ENCODE measurements at regions not wholly inside any gene's neighbourhood (a gene's known extent, or its start where the extent isn't known, plus 50 kb on each side); places are given as distances from the start of the nearest gene placed in this dataset.

DNA sequence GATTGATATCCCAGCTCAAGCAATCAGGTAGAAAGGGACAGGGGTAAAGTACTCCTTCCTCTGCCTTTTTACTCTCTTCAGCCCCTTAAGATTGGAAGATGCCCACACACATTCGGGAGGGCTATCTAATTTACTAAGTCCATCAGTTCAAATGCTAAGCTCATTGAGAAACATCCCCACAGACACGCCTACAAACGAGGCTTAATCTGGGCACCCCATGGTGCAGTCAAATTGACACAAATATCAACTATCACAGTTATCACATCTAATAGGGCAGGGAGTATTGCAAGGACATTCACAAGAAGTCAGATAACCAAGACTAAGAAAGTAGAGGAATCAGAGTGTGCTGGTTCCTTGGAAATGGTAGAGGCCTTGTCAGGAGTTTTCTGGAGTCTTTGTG, 437.8 kb upstream of the AZI2 start:
- Histone ChIP-seq H3K4me3 (ENCODE audit: insufficient read depth, low read depth, low read length) (no peak overlapping the region), H3K36me3 (ENCODE audit: control insufficient read depth, insufficient read depth, low read length) (no peaks in the 10 kb centered on the region), H3K27ac (ENCODE audit: insufficient read depth, low read depth, low read length, poor library complexity, severe bottlenecking) (no peak overlapping the region), H3K9me3 (ENCODE audit: control insufficient read depth, low read length) (no peaks in the 10 kb centered on the region), H3K27me3 (ENCODE audit: control insufficient read depth, insufficient read depth, low read length, poor library complexity, severe bottlenecking) (peaks cover 11% of the 10 kb centered on the region), H3K4me1 (ENCODE audit: control insufficient read depth, insufficient read depth, low read length) (peaks cover 5% of the 10 kb centered on the region)
- 66 to 92% methylated on average over 3 of the region's 3 CpGs for WGBS, 2 experiments

DNA sequence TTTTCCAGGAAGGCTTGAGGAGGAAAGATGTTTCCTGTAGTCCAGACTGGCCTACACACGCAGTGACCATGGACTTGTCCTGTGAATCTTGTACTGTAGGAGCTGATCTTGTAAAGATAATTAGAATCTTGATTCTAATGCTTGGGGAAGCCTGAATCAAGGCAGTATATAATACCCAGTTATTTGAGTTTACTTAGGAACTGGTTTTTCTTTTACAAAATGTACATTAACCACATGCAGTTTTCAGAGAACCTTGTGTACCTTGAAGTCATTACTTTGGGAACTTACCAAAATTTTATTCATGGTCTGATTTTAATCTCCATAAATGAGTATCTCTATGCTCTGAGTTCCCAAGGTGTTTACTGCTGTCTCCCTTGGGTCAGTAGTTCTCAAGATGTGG, 439.9 kb upstream of the AZI2 start:
- H3K9me3 ChIP-seq (ENCODE audit: control insufficient read depth, low read length), result no peaks in the 10 kb centered on the region
- no peak overlapping the region for H3K27ac ChIP-seq (ENCODE audit: insufficient read depth, low read depth, low read length, poor library complexity, severe bottlenecking)
- H3K4me3 ChIP-seq (ENCODE audit: insufficient read depth, low read depth, low read length), result no peak overlapping the region
- peaks cover 12% of the 10 kb centered on the region for H3K4me1 ChIP-seq (ENCODE audit: control insufficient read depth, insufficient read depth, low read length)
- H3K27me3 ChIP-seq (ENCODE audit: control insufficient read depth, insufficient read depth, low read length, poor library complexity, severe bottlenecking), result peaks cover 11% of the 10 kb centered on the region
- 96 to 97% methylated on average over 1 of the region's 1 CpG for WGBS, 2 experiments
- no peaks in the 10 kb centered on the region for H3K36me3 ChIP-seq (ENCODE audit: control insufficient read depth, insufficient read depth, low read length)

DNA sequence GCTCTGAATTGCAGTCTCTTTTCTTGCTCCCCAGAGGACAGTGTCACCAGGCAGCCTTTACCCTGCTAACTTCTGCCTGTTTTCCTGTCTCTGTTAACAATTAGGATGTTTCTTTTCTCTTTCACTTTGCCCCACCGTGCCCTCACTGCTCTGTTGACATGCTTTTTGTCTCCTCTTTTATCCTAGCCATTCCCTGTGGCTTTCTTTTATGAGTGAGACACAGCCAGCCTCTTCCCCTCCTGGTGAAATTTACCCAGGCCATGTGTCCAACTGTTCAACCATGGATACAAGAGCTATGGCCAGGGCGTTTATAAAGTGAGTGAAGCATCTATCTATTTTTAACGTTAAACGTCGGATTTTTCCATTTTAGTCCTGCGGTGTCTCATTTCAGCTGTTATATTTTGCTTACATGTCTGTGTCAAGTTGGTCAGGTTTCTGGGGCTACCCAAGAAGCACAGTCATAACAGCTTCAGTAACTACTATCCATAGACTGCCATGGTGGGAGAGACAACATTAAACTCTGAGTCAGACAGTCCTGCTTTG, 443.2 kb upstream of the AZI2 start:
- Histone ChIP-seq H3K27me3 (ENCODE audit: control insufficient read depth, insufficient read depth, low read length, poor library complexity, severe bottlenecking) (peaks cover 11% of the 10 kb centered on the region), H3K9me3 (ENCODE audit: control insufficient read depth, low read length) (no peaks in the 10 kb centered on the region), H3K4me3 (ENCODE audit: insufficient read depth, low read depth, low read length) (no peak overlapping the region), H3K36me3 (ENCODE audit: control insufficient read depth, insufficient read depth, low read length) (no peaks in the 10 kb centered on the region), H3K4me1 (ENCODE audit: control insufficient read depth, insufficient read depth, low read length) (peaks cover 12% of the 10 kb centered on the region), H3K27ac (ENCODE audit: insufficient read depth, low read depth, low read length, poor library complexity, severe bottlenecking) (no peak overlapping the region)
- 54 to 65% methylated on average over 6 of the region's 6 CpGs for WGBS, 2 experiments

DNA sequence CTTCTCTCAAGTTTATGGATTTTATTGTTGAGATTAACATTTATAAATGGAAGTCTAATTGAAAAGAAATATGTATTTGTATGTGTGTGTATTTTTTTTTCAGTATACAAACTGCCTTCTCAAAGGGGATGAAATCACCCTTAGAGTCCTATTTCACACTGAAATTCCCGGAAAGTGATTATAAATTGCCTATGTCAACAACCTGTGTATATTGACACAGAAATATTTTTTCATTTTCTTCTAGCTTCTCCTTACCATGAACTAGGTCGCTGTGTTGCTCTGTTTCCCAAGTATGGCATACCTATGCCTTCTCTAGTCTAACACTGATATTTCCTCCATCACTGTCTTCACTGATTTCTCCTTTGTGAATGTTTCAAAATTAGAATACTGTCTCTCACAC, 444.0 kb upstream of the AZI2 start:
- Histone ChIP-seq H3K36me3 (ENCODE audit: control insufficient read depth, insufficient read depth, low read length) (no peaks in the 10 kb centered on the region), H3K4me1 (ENCODE audit: control insufficient read depth, insufficient read depth, low read length) (peaks cover 12% of the 10 kb centered on the region), H3K4me3 (ENCODE audit: insufficient read depth, low read depth, low read length) (no peak overlapping the region), H3K27ac (ENCODE audit: insufficient read depth, low read depth, low read length, poor library complexity, severe bottlenecking) (no peak overlapping the region), H3K9me3 (ENCODE audit: control insufficient read depth, low read length) (no peaks in the 10 kb centered on the region), H3K27me3 (ENCODE audit: control insufficient read depth, insufficient read depth, low read length, poor library complexity, severe bottlenecking) (peaks cover 11% of the 10 kb centered on the region)
- WGBS, 2 experiments, result 95 to 96% methylated on average over 2 of the region's 2 CpGs

DNA sequence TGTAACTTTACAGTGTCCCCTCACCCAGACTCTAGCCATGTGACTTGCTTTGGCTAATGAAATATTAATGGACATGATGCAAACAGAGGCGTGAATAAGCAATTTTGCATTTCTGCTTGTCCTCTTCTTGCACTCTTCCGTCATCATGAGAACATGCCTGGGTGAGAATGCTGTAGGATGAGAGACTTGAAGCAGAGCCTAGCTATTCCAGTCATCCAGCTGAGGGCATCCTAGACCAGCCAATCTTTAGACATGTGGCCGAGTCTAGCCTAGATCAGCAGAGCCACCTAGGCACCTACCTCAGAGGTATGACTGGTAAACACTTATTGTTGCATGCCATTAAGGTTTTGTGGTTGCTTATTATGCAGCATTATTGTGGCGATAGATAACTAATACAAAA, 450.5 kb upstream of the AZI2 start:
- Histone ChIP-seq H3K27me3 (ENCODE audit: control insufficient read depth, insufficient read depth, low read length, poor library complexity, severe bottlenecking) (no peaks in the 10 kb centered on the region), H3K4me1 (ENCODE audit: control insufficient read depth, insufficient read depth, low read length) (no peaks in the 10 kb centered on the region), H3K27ac (ENCODE audit: insufficient read depth, low read depth, low read length, poor library complexity, severe bottlenecking) (no peak overlapping the region), H3K4me3 (ENCODE audit: insufficient read depth, low read depth, low read length) (no peak overlapping the region), H3K9me3 (ENCODE audit: control insufficient read depth, low read length) (no peaks in the 10 kb centered on the region), H3K36me3 (ENCODE audit: control insufficient read depth, insufficient read depth, low read length) (no peaks in the 10 kb centered on the region)
- 90 to 96% methylated on average over 3 to 4 of the region's 4 CpGs for WGBS, 2 experiments

DNA sequence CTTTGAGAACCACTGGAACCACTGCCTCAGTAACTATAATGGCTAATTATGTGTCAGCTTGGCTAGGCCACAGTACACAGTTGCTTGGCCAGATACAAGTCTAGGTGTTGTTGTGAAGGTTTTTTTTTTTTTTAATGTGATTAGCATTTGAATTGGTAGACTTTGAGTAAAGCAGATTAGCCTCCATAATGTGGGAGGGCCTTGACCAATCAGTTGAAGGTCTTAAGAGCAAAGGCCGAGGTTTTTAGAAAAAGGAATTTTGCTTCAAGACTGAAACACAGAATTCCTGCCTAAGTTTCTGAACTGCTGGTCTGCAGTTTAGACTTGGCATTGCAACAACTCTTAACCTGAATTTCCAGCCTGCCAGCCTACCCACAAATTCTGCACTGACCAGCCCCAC, 451.6 kb upstream of the AZI2 start:
- H3K27ac ChIP-seq (ENCODE audit: insufficient read depth, low read depth, low read length, poor library complexity, severe bottlenecking), result no peak overlapping the region
- H3K4me3 ChIP-seq (ENCODE audit: insufficient read depth, low read depth, low read length), result no peak overlapping the region
- H3K36me3 ChIP-seq (ENCODE audit: control insufficient read depth, insufficient read depth, low read length), result no peaks in the 10 kb centered on the region
- WGBS, 2 experiments, result 91% methylated on average over 1 of the region's 1 CpG
- H3K4me1 ChIP-seq (ENCODE audit: control insufficient read depth, insufficient read depth, low read length), result no peaks in the 10 kb centered on the region
- no peaks in the 10 kb centered on the region for H3K27me3 ChIP-seq (ENCODE audit: control insufficient read depth, insufficient read depth, low read length, poor library complexity, severe bottlenecking)
- H3K9me3 ChIP-seq (ENCODE audit: control insufficient read depth, low read length), result no peaks in the 10 kb centered on the region

DNA sequence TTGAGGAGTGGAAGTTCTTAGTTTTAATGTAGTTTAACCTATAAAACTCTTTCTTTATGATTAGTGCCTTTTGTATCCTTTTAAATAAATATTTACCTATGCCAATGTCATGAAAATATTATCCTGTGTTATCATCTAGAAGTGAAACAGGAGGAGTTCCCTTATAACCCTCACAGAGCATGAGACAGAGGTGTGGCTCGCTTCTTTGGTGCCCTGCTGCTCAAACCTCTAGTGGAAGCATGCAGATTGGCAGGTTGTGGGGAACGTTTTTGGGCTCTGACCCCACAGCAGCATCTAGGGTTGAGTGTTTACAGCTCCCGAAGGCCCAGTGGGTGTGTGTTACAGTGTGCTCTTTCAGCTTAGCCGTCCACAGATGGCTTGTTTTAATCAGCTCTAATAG, 459.4 kb upstream of the AZI2 start:
- Histone ChIP-seq H3K27ac (ENCODE audit: insufficient read depth, low read depth, low read length, poor library complexity, severe bottlenecking) (no peak overlapping the region), H3K36me3 (ENCODE audit: control insufficient read depth, insufficient read depth, low read length) (no peaks in the 10 kb centered on the region), H3K4me1 (ENCODE audit: control insufficient read depth, insufficient read depth, low read length) (no peaks in the 10 kb centered on the region), H3K27me3 (ENCODE audit: control insufficient read depth, insufficient read depth, low read length, poor library complexity, severe bottlenecking) (no peaks in the 10 kb centered on the region), H3K4me3 (ENCODE audit: insufficient read depth, low read depth, low read length) (no peak overlapping the region), H3K9me3 (ENCODE audit: control insufficient read depth, low read length) (no peaks in the 10 kb centered on the region)
- 84 to 85% methylated on average over 4 of the region's 4 CpGs for WGBS, 2 experiments

DNA sequence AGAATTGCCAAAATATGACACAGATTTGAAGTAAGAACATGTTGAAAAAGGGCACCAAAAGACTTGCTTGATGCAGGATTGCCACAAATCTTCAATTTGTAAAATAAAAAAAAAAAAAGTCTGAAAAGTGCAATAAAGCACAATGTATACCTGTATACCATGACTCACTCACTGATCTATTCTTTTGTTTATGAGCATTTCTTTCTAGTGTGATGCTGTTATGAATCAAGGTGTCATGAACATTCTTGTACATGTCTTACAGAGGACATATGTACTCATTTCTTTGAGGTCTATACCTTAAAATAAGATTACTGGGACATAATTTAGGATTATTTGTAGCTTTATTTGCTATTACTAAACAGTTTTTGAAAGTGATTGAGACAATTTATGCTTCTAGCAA, 464.9 kb upstream of the RBMS3 start:
- H3K9me3 ChIP-seq (ENCODE audit: control insufficient read depth, low read length), result no peaks in the 10 kb centered on the region
- no peak overlapping the region for H3K4me3 ChIP-seq (ENCODE audit: insufficient read depth, low read depth, low read length)
- no peaks in the 10 kb centered on the region for H3K4me1 ChIP-seq (ENCODE audit: control insufficient read depth, insufficient read depth, low read length)
- no peaks in the 10 kb centered on the region for H3K36me3 ChIP-seq (ENCODE audit: control insufficient read depth, insufficient read depth, low read length)
- H3K27ac ChIP-seq (ENCODE audit: insufficient read depth, low read depth, low read length, poor library complexity, severe bottlenecking), result no peak overlapping the region
- no peaks in the 10 kb centered on the region for H3K27me3 ChIP-seq (ENCODE audit: control insufficient read depth, insufficient read depth, low read length, poor library complexity, severe bottlenecking)

DNA sequence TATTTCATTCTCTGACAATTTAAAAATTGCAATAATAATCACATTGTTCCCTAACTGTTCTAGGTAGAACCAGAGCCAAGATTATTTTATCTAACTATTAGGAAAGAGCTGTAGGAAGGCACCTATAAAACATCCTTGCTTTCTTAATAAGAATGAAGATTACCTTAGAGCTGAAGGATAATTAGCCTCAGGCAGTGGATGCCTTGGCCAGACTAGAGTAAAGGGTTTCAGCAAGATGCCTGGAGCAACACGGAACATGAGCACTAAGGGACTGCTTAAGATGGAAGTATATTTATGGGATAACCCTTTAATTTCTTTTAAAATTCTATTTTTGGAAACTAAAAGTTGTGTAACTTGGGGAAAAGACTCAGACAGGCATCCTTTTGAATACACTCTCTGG, 456.6 kb upstream of the RBMS3 start:
- 87 to 90% methylated on average over 1 of the region's 1 CpG for WGBS, 2 experiments
- no peak overlapping the region for H3K27ac ChIP-seq (ENCODE audit: insufficient read depth, low read depth, low read length, poor library complexity, severe bottlenecking)

DNA sequence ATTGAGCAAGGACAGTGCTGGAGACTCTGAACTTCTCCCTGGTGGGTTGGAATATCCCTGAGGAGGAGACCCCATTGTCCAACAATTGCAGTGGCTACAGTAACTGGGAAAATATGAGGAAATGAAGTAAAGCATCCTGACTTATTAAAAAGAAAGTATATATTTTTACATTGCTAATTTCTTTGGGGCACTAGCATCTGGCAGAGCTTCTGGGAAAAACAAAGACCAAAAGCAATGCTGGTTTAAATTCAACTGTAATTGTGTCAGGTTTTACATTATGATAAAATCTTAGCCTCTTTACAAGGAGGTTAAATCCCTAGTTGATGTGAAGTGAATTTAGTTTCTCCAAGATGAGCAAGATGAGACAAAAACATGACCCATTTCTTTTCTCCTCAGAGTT, 454.0 kb upstream of the RBMS3 start:
- Histone ChIP-seq H3K27ac (ENCODE audit: insufficient read depth, low read depth, low read length, poor library complexity, severe bottlenecking) (no peak overlapping the region), H3K4me3 (ENCODE audit: insufficient read depth, low read depth, low read length) (no peak overlapping the region), H3K4me1 (ENCODE audit: control insufficient read depth, insufficient read depth, low read length) (no peaks in the 10 kb centered on the region), H3K36me3 (ENCODE audit: control insufficient read depth, insufficient read depth, low read length) (no peaks in the 10 kb centered on the region), H3K9me3 (ENCODE audit: control insufficient read depth, low read length) (no peaks in the 10 kb centered on the region), H3K27me3 (ENCODE audit: control insufficient read depth, insufficient read depth, low read length, poor library complexity, severe bottlenecking) (no peaks in the 10 kb centered on the region)

More for the DNA sequence above, 456.6 kb upstream of the RBMS3 start:
- Histone ChIP-seq H3K4me1 (ENCODE audit: control insufficient read depth, insufficient read depth, low read length) (no peaks in the 10 kb centered on the region), H3K9me3 (ENCODE audit: control insufficient read depth, low read length) (no peaks in the 10 kb centered on the region), H3K27me3 (ENCODE audit: control insufficient read depth, insufficient read depth, low read length, poor library complexity, severe bottlenecking) (no peaks in the 10 kb centered on the region), H3K36me3 (ENCODE audit: control insufficient read depth, insufficient read depth, low read length) (no peaks in the 10 kb centered on the region), H3K4me3 (ENCODE audit: insufficient read depth, low read depth, low read length) (no peak overlapping the region)

DNA sequence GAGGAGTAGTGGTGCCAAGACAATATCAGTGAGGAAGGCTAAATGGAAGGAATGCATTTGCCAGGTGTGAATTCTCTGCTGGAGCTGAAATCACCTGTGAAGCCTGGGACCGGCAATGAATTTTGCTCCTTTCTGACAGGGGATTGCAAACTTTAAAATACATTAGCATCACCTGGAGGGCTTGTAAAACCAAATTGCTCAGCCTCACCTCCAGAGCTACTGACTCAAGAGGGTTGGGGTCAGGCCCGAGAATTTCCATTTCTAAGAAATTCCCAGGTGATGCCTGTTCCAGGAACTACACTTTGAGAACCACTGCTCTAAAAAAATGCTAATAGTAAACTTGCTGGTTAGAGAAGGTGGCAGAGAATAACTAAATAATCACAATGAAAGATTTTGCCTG, 445.6 kb upstream of the RBMS3 start:
- Histone ChIP-seq H3K36me3 (ENCODE audit: control insufficient read depth, insufficient read depth, low read length) (no peaks in the 10 kb centered on the region), H3K27ac (ENCODE audit: insufficient read depth, low read depth, low read length, poor library complexity, severe bottlenecking) (no peak overlapping the region), H3K4me3 (ENCODE audit: insufficient read depth, low read depth, low read length) (no peak overlapping the region), H3K9me3 (ENCODE audit: control insufficient read depth, low read length) (no peaks in the 10 kb centered on the region), H3K4me1 (ENCODE audit: control insufficient read depth, insufficient read depth, low read length) (no peaks in the 10 kb centered on the region), H3K27me3 (ENCODE audit: control insufficient read depth, insufficient read depth, low read length, poor library complexity, severe bottlenecking) (no peaks in the 10 kb centered on the region)
- WGBS, 2 experiments, result 82 to 88% methylated on average over 2 of the region's 2 CpGs
